OCI-LY7 (cell line): ENCODE measurements at regions not wholly inside any gene's neighbourhood (a gene's known extent, or its start where the extent isn't known, plus 50 kb on each side); places are given as distances from the start of the nearest gene placed in this dataset.

ENCODE experiments used
- EZH2phosphoT487 ChIP-seq: fragments of 200-600 bp; sonication (generic); IDR thresholded peaks from 2 replicates; pipeline ENCODE4 v1.6.1; 2018; ENCODE audit warnings: low read depth, borderline replicate concordance, mild to moderate bottlenecking, mixed run types, antibody characterized with exemption, low read length, moderate library complexity, mixed read lengths
- TF ChIP-seq, protein P1 (sequence below): fragments of 200-600 bp; sonication (generic); conservative IDR thresholded peaks from 2 replicates; pipeline ENCODE4 v1.5.1; 2014; ENCODE audit warnings: mild to moderate bottlenecking, antibody characterized with exemption, low read length, moderate library complexity, mixed read lengths

DNA sequence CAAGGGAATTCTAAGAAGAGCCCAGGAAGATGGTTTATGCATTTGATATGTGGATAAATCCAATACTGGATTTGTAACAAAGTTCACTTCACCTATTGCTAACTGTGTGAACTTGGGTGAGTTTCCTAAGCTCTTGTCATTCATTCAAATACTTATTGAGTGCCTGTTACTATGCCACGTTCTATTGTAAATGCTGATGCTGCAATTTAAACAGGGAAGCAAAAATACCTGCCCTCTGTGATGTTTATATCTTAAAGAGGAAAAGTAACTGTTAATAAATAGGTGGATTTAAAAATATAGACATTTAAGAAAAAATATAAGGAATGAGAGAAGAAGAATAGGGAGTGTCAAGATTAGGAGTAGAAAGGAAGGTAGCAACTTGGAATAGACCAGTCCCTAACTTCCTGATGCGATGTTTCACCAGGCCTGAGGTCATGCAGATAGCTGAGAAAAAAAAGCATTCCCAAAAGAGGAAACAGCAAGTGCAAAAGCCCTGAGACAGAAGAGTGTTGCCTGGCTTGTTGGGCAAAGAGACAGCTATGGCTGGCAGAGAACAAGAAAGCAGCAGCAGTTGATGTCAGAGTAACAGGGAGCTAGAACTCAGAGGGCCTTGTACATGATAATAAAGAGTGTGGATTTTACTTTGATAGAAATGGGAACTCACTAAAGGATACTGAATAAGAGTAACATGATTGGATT lies 54.3 kb upstream of the TCF21 start:
- TF ChIP-seq, protein P1, sequence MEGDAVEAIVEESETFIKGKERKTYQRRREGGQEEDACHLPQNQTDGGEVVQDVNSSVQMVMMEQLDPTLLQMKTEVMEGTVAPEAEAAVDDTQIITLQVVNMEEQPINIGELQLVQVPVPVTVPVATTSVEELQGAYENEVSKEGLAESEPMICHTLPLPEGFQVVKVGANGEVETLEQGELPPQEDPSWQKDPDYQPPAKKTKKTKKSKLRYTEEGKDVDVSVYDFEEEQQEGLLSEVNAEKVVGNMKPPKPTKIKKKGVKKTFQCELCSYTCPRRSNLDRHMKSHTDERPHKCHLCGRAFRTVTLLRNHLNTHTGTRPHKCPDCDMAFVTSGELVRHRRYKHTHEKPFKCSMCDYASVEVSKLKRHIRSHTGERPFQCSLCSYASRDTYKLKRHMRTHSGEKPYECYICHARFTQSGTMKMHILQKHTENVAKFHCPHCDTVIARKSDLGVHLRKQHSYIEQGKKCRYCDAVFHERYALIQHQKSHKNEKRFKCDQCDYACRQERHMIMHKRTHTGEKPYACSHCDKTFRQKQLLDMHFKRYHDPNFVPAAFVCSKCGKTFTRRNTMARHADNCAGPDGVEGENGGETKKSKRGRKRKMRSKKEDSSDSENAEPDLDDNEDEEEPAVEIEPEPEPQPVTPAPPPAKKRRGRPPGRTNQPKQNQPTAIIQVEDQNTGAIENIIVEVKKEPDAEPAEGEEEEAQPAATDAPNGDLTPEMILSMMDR: no peak
- TF ChIP-seq EZH2phosphoT487: no peak
